ENCODE measurements at regions not wholly inside any gene's neighbourhood (a gene's known extent, or its start where the extent isn't known, plus 50 kb on each side); places are given as distances from the start of the nearest gene placed in this dataset.
"Not testable (repeated sequence)": the region's sequence is repeated elsewhere in the genome, so short reads cannot be mapped to it uniquely, and the experiment has no call there.

- H3K27ac ChIP-seq (ENCODE audit: insufficient read depth, low read depth, low read length) = no peak overlapping the region
- H3K79me2 ChIP-seq (ENCODE audit: control insufficient read depth, insufficient read depth, low read length) = no peaks in the 10 kb centered on the region
- FAIRE-seq = no peak
Measured at GRCh38 chr15:92733934-92734521, 78.5 kb upstream of the FAM174B start.

DNA sequence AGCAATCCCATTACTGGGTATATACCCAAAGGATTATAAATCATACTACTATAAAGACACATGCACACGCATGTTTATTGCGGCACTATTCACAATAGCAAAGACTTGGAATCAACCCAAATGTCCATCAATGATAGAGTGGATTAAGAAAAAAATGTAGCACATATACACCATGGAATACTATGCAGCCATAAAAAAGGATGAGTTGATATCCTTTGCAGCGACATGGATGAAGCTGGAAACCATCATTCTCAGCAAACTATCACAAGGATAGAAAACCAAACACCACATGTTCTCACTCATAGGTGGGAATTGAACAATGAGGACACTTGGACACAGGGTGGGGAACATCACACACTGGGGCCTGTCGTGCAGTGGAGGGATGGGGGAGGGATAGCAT lies 83.7 kb upstream of the FAM174B start:
- H4K20me1 ChIP-seq (replicated peaks; ENCODE audit: control insufficient read depth, extremely low read depth, insufficient read depth, low read length); dilution Hi-C loops (cut with MboI; ENCODE audit: extremely low pct_ligation_motif_present, low sequenced_read_pairs); FAIRE-seq; H3K4me1 ChIP-seq (ENCODE audit: control insufficient read depth, extremely low read depth, insufficient read depth, low read length); H3K27me3 ChIP-seq (ENCODE audit: control insufficient read depth in 2 of 2, insufficient read depth in 2 of 2, low read length in 2 of 2); H3K27ac ChIP-seq (ENCODE audit: insufficient read depth, low read depth, low read length); H3K9ac ChIP-seq (replicated peaks; ENCODE audit: extremely low read depth, insufficient read depth, low read length); H2AFZ ChIP-seq (ENCODE audit: low read depth, low read length); H3K79me2 ChIP-seq (ENCODE audit: control insufficient read depth, insufficient read depth, low read length); H3K4me2 ChIP-seq (ENCODE audit: insufficient read depth, low read length); H3K4me3 ChIP-seq (replicated peaks in 1 of 3; ENCODE audit: insufficient read depth in 1 of 3, low read depth in 1 of 3, low read length in 3 of 3); POLR2A ChIA-PET; H3K9me1 ChIP-seq (replicated peaks; ENCODE audit: control insufficient read depth, extremely low read depth, insufficient read depth, low read length); H3K36me3 ChIP-seq (ENCODE audit: control insufficient read depth in 2 of 2, extremely low read depth in 1 of 2, insufficient read depth in 2 of 2, low read length in 2 of 2); DNase-seq (ENCODE audit: low read depth, low spot score); intact Hi-C loops (cut with micrococcal nuclease); CTCF ChIA-PET; H3K9me3 ChIP-seq (replicated peaks; ENCODE audit: control insufficient read depth, insufficient read depth, low read length); BruUV-seq (replicated peaks): not testable (repeated sequence)

More at GRCh38 chr15:92733934-92734521, 78.5 kb upstream of the FAM174B start:
- ChIA-PET CTCF (interaction anchor here (1.1 to 1.7 kb wide), 2 partner anchors 19 to 63 kb away, joined by 3 to 6 read pairs; no protein-coding TSS in a partner anchor), POLR2A (no interaction called here)
- no peaks in the 10 kb centered on the region for H3K9me1 ChIP-seq (replicated peaks; ENCODE audit: control insufficient read depth, extremely low read depth, insufficient read depth, low read length)
- BruUV-seq (replicated peaks) = no TSS peak
- no peaks in the 10 kb centered on the region for H3K4me1 ChIP-seq (ENCODE audit: control insufficient read depth, extremely low read depth, insufficient read depth, low read length)
- peak; percentile 34 for DNase-seq (ENCODE audit: low read depth, low spot score)
- TF ChIP-seq JUN (IDR thresholded peaks at IDR 0.05; ENCODE audit: borderline replicate concordance, insufficient read depth, insufficient read length, low read depth) (no peak), GATA2 (IDR thresholded peaks at IDR 0.05; ENCODE audit: insufficient read depth, insufficient read length, low read depth, low read length) (no peak), EZH2 (IDR thresholded peaks at IDR 0.05; ENCODE audit: borderline replicate concordance, low read depth, low read length, severe bottlenecking) (no peak), POLR2A (IDR thresholded peaks at IDR 0.05; ENCODE audit: low read depth, low read length) (no peak), FOS (IDR thresholded peaks at IDR 0.05; ENCODE audit: borderline replicate concordance, insufficient read depth, low read length) (no peak), POLR2AphosphoS5 (IDR thresholded peaks at IDR 0.05; ENCODE audit: insufficient read depth, low read depth, low read length) (no peak)
- dilution Hi-C loops (cut with MboI; ENCODE audit: extremely low pct_ligation_motif_present, low sequenced_read_pairs) (no loop called here), intact Hi-C loops (cut with micrococcal nuclease) (no loop called here)
- peak overlapping the region; percentile 13 to 56 (median 30) for H3K4me3 ChIP-seq (replicated peaks in 1 of 3; ENCODE audit: insufficient read depth in 1 of 3, low read depth in 1 of 3, low read length in 3 of 3)
- no peaks in the 10 kb centered on the region for H4K20me1 ChIP-seq (replicated peaks; ENCODE audit: control insufficient read depth, extremely low read depth, insufficient read depth, low read length)
- H2AFZ ChIP-seq (ENCODE audit: low read depth, low read length) = peak overlapping the region; percentile 99
- H3K9me3 ChIP-seq (replicated peaks; ENCODE audit: control insufficient read depth, insufficient read depth, low read length) = no peaks in the 10 kb centered on the region
- no peaks in the 10 kb centered on the region for H3K27me3 ChIP-seq (ENCODE audit: control insufficient read depth in 2 of 2, insufficient read depth in 2 of 2, low read length in 2 of 2)
- no peaks in the 10 kb centered on the region for H3K36me3 ChIP-seq (ENCODE audit: control insufficient read depth in 2 of 2, extremely low read depth in 1 of 2, insufficient read depth in 2 of 2, low read length in 2 of 2)
- peak overlapping the region; percentile 73 for H3K9ac ChIP-seq (replicated peaks; ENCODE audit: extremely low read depth, insufficient read depth, low read length)
- H3K4me2 ChIP-seq (ENCODE audit: insufficient read depth, low read length) = peak overlapping the region; percentile 67
